ENCODE measurements at regions not wholly inside any gene's neighbourhood (a gene's known extent, or its start where the extent isn't known, plus 50 kb on each side); places are given as distances from the start of the nearest gene placed in this dataset.

DNA sequence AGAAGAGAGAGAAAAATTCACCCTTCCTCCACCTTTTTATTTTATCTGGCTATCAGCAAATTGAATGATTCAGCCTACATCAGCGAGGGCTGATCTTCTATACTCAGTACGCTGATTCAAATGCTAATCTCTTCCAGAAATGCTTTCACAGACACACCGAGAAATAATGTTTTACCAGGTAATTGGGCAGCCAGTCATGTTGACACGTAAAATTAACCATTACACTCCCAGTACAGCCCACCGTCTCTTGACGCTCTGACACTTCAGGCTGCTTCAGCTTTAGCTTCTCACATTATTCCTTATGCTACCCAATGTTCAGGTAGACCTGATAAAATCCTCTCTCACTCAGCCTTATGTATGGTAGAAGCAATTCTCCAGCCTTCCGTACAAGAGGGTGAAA lies 835.2 kb upstream of the PCDH10 start:
- TF ChIP-seq GATA3 (IDR thresholded peaks at IDR 0.05; ENCODE audit: low read depth, low read length), result no peak
- no peak for TF ChIP-seq GATA2 (IDR thresholded peaks at IDR 0.05; ENCODE audit: low read depth, low read length)

Data from SH-SY5Y (cell line).